Thyroid gland (tissue), 4 donors: ENCODE measurements at regions not wholly inside any gene's neighbourhood (a gene's known extent, or its start where the extent isn't known, plus 50 kb on each side); places are given as distances from the start of the nearest gene placed in this dataset.

Source experiments
- CTCF ChIP-seq, 6 experiments: fragments of 200-600 bp in 3 of 6; fragments of 450-650 bp in 3 of 6; sonication (generic) in 3 of 6; IDR thresholded peaks; one replicate each; pipeline ENCODE4 v1.5.1; 2016 to 2019; ENCODE audit warnings: antibody characterized with exemption in 6 of 6, mild to moderate bottlenecking in 2 of 6, inconsistent platforms in 1 of 6, moderate library complexity in 1 of 6
- POLR2A ChIP-seq, 2 donors: fragments of 450-650 bp; IDR thresholded peaks; one replicate each; pipeline ENCODE4 v1.6.1; 2017; ENCODE audit warnings: antibody characterized with exemption in 2 of 2, mild to moderate bottlenecking in 2 of 2, moderate library complexity in 1 of 2

- TF ChIP-seq CTCF (IDR thresholded peaks at IDR 0.05), result no peak
- no peak for TF ChIP-seq POLR2A (IDR thresholded peaks at IDR 0.05)
Measured at GRCh38 chr10:30782157-30782536, 152.6 kb upstream of the LYZL2 start.
